ENCODE measurements at regions not wholly inside any gene's neighbourhood (a gene's known extent, or its start where the extent isn't known, plus 50 kb on each side); places are given as distances from the start of the nearest gene placed in this dataset.

- Histone ChIP-seq H3K79me1 (ENCODE audit: low read depth in 1 of 2, low read length in 2 of 2) (no peaks in the 10 kb centered on the region), H3K14ac (replicated peaks; ENCODE audit: low read depth, low read length) (no peak overlapping the region), H3K36me3 (ENCODE audit: control insufficient read depth, insufficient read depth, low read length) (no peaks in the 10 kb centered on the region), H2BK15ac (ENCODE audit: low read depth, low read length) (no peak overlapping the region), H4K20me1 (ENCODE audit: insufficient read depth, low read length) (no peaks in the 10 kb centered on the region), H4K8ac (ENCODE audit: low read depth in 2 of 2, low read length in 2 of 2) (no peak overlapping the region), H2AK5ac (ENCODE audit: low read depth, low read length) (no peak overlapping the region), H3K4me1 (ENCODE audit: control insufficient read depth, insufficient read depth, low read length) (no peaks in the 10 kb centered on the region), H3K23ac (ENCODE audit: low read depth, low read length) (no peak overlapping the region), H3K4me3 (ENCODE audit: insufficient read depth, low read depth, low read length) (no peak overlapping the region), H3K27ac (ENCODE audit: insufficient read depth, low read length) (no peak overlapping the region), H3K9me1 (ENCODE audit: insufficient read depth, low read length) (no peaks in the 10 kb centered on the region), H3K56ac (ENCODE audit: extremely low read depth, insufficient read depth, low read length) (no peak overlapping the region), H2AK9ac (replicated peaks; ENCODE audit: low read depth, low read length, poor library complexity) (no peak overlapping the region), H3K4me2 (ENCODE audit: low read depth, low read length) (no peak overlapping the region), H3K9ac (ENCODE audit: low read depth, low read length) (no peak overlapping the region), H2BK5ac (ENCODE audit: low read depth, low read length, poor library complexity, severe bottlenecking) (no peak overlapping the region), H3K18ac (ENCODE audit: low read depth, low read length) (no peak overlapping the region), H3K4ac (ENCODE audit: low read depth, low read length) (no peak overlapping the region), H3K9me3 (ENCODE audit: control insufficient read depth, insufficient read depth, low read length) (peaks cover 3% of the 10 kb centered on the region; the same call in 1 of the 2 replicates), H2BK20ac (ENCODE audit: low read depth, low read length) (no peak overlapping the region), H2AFZ (replicated peaks; ENCODE audit: low read length, poor library complexity) (no peak overlapping the region), H4K91ac (ENCODE audit: insufficient read depth, low read depth, low read length) (no peak overlapping the region), H2BK120ac (ENCODE audit: low read depth, low read length) (no peak overlapping the region), H4K5ac (ENCODE audit: low read depth, low read length) (no peak overlapping the region), H3K27me3 (ENCODE audit: control insufficient read depth, insufficient read depth, low read length) (no peaks in the 10 kb centered on the region)
- in situ Hi-C loops (cut with MboI; ENCODE audit: low sequenced_read_pairs) (no loop called here), intact Hi-C loops (cut with micrococcal nuclease) (no loop called here), dilution Hi-C loops (cut with HindIII; ENCODE audit: low sequenced_read_pairs, unreplicated experiment) (no loop called here)
- CTCF ChIA-PET: no interaction called here
- DNase-seq: no peak
- WGBS, 2 experiments (ENCODE audit: extremely low coverage in 2 of 2, insufficient read length in 1 of 2): no CpG with 5 or more reads among the region's 1 CpG
- no peak for ATAC-seq (ENCODE audit: low read depth)
- TF ChIP-seq MXI1 (IDR thresholded peaks at IDR 0.05; ENCODE audit: borderline replicate concordance, low read depth, low read length) (no peak), BHLHE40 (IDR thresholded peaks at IDR 0.05; ENCODE audit: low read depth, low read length) (no peak), ELK1 (IDR thresholded peaks at IDR 0.05; ENCODE audit: borderline replicate concordance, low read depth, low read length) (no peak), RFX5 (IDR thresholded peaks at IDR 0.05; ENCODE audit: low read depth, low read length) (no peak), POLR2A (IDR thresholded peaks at IDR 0.05; ENCODE audit: low read depth, low read length) (no peak), MAZ (IDR thresholded peaks at IDR 0.05; ENCODE audit: borderline replicate concordance, low read depth, low read length) (no peak), RAD21 (IDR thresholded peaks at IDR 0.05; ENCODE audit: low read length) (no peak), NFE2L2 (IDR thresholded peaks at IDR 0.05; ENCODE audit: low read depth, low read length) (no peak), USF2 (IDR thresholded peaks at IDR 0.05; ENCODE audit: low read depth, low read length) (no peak), CEBPB (IDR thresholded peaks at IDR 0.05; ENCODE audit: low read depth, low read length) (no peak), CTCF (conservative IDR thresholded peaks at IDR 0.05; ENCODE audit: low read depth, low read length) (no peak), FOS (IDR thresholded peaks at IDR 0.05; ENCODE audit: low read depth, low read length) (no peak), CHD1 (IDR thresholded peaks at IDR 0.05; ENCODE audit: low read depth, low read length) (no peak), RCOR1 (IDR thresholded peaks at IDR 0.05; ENCODE audit: insufficient replicate concordance, low read length) (no peak), MAFK (IDR thresholded peaks at IDR 0.05; ENCODE audit: low read depth, low read length) (no peak), SMC3 (IDR thresholded peaks at IDR 0.05; ENCODE audit: low read depth, low read length) (no peak)
- POLR2A ChIA-PET (ENCODE audit: unreplicated experiment): no interaction called here
- BruUV-seq (replicated peaks): no TSS peak
Measured at GRCh38 chr2:125553768-125554167, 1102.2 kb upstream of the GYPC start.

Data from IMR-90 (cell line).